SK-N-MC (cell line): ENCODE measurements at regions not wholly inside any gene's neighbourhood (a gene's known extent, or its start where the extent isn't known, plus 50 kb on each side); places are given as distances from the start of the nearest gene placed in this dataset.

ENCODE experiments used
- EZH2 ChIP-seq: fragments of 200-600 bp; sonication (generic); IDR thresholded peaks from one replicate; pipeline ENCODE4 v1.6.1; 2017; ENCODE audit warnings: antibody characterized with exemption
- FOXP2 ChIP-seq: optimal IDR thresholded peaks from 2 replicates; pipeline ENCODE3; 2011; ENCODE audit warnings: mild to moderate bottlenecking, moderate library complexity; ENCODE audit not compliant: insufficient read depth; ENCODE audit errors: extremely low read length, control extremely low read depth
- POLR2AphosphoS5 ChIP-seq: IDR thresholded peaks from 2 replicates; pipeline ENCODE4 v1.6.1; 2012; ENCODE audit warnings: mild to moderate bottlenecking, low read depth, low read length, borderline replicate concordance

- TF ChIP-seq EZH2 (no peak), POLR2AphosphoS5 (no peak), FOXP2 (no peak)
Observed at GRCh38 chr10:128725531-128725930, 599.3 kb upstream of the MKI67 start.
